Kidney (tissue), 13 donors: ENCODE measurements at regions not wholly inside any gene's neighbourhood (a gene's known extent, or its start where the extent isn't known, plus 50 kb on each side); places are given as distances from the start of the nearest gene placed in this dataset.
A peak's percentile ranks its signal among the peaks of the same experiment; 100 is the strongest.

Experiments
- DNase-seq, 5 donors: peaks; one replicate each; pipeline ENCODE4 v3.0.0-alpha.2; 2013 to 2020
- FAIRE-seq: peaks from 2 replicates; lab custom pipeline; 2012; peaks lifted over from hg19 to GRCh38; lab: Jason Lieb, UNC
- H3K27ac ChIP-seq, 2 donors: one replicate each; pipeline ENCODE4 v1.7.0; 2013; ENCODE audit warnings: low read depth in 2 of 2, low read length in 2 of 2, inconsistent platforms in 1 of 2
- H3K27me3 ChIP-seq: one replicate; pipeline ENCODE4 v1.7.1; 2013; ENCODE audit warnings: low read length, inconsistent platforms; ENCODE audit not compliant: control insufficient read depth, insufficient read depth
- H3K36me3 ChIP-seq, 3 donors: one replicate each; pipeline versions ENCODE4 v1.7.0 to v1.7.1; 2013; ENCODE audit warnings: low read length in 3 of 3, control low read depth in 1 of 3, inconsistent platforms in 1 of 3; ENCODE audit not compliant: insufficient read depth in 3 of 3, control insufficient read depth in 2 of 3
- H3K4me1 ChIP-seq, 3 donors: one replicate each; pipeline versions ENCODE4 v1.7.0 to v1.7.1; 2013; ENCODE audit warnings: low read length in 3 of 3, inconsistent platforms in 1 of 3, low read depth in 1 of 3; ENCODE audit not compliant: control insufficient read depth in 2 of 3, insufficient read depth in 2 of 3
- H3K4me3 ChIP-seq, 3 donors: one replicate each; pipeline versions ENCODE4 v1.7.0 to v1.8.1; 2013; ENCODE audit warnings: low read length in 3 of 3, control low read depth in 1 of 3, inconsistent platforms in 1 of 3
- H3K9ac ChIP-seq, 3 donors: one replicate each; pipeline versions ENCODE4 v1.7.0 to v1.7.1; 2013; ENCODE audit warnings: low read length in 3 of 3, control low read depth in 1 of 3, inconsistent platforms in 1 of 3
- H3K9me3 ChIP-seq, 3 donors: one replicate each; pipeline versions ENCODE4 v1.7.0 to v1.7.1; 2013; ENCODE audit warnings: low read length in 3 of 3, control low read depth in 1 of 3, inconsistent platforms in 1 of 3; ENCODE audit not compliant: control insufficient read depth in 2 of 3, insufficient read depth in 1 of 3
- intact Hi-C: fragments of 100-400 bp; cut with DNase I; formaldehyde crosslinking; loops from one replicate; pipeline ENCODE4 v1.11.1; 2022
- TF ChIP-seq, protein P1 (sequence below): IDR thresholded peaks from 3 replicates; pipeline ENCODE4 v1.5.1; 2012; ENCODE audit warnings: mild to moderate bottlenecking, moderate library complexity, borderline replicate concordance; ENCODE audit not compliant: insufficient read depth; ENCODE audit errors: extremely low read depth
- donor health status: control.
- donor health status: control.
- donor health status: control.
- donor health status: control.
- donor health status: control.
- donor health status: DM: yes; HTN: yes; CAD: no.
- donor health status: Normal renal cell carcinoma (clear cell type).

- H3K4me3 ChIP-seq: no peak overlapping the region
- intact Hi-C loops: no loop called here
- FAIRE-seq (no peak), DNase-seq (peak in 1 of 5 donors; percentile 29)
- no peak overlapping the region for H3K27ac ChIP-seq
- TF ChIP-seq, protein P1, sequence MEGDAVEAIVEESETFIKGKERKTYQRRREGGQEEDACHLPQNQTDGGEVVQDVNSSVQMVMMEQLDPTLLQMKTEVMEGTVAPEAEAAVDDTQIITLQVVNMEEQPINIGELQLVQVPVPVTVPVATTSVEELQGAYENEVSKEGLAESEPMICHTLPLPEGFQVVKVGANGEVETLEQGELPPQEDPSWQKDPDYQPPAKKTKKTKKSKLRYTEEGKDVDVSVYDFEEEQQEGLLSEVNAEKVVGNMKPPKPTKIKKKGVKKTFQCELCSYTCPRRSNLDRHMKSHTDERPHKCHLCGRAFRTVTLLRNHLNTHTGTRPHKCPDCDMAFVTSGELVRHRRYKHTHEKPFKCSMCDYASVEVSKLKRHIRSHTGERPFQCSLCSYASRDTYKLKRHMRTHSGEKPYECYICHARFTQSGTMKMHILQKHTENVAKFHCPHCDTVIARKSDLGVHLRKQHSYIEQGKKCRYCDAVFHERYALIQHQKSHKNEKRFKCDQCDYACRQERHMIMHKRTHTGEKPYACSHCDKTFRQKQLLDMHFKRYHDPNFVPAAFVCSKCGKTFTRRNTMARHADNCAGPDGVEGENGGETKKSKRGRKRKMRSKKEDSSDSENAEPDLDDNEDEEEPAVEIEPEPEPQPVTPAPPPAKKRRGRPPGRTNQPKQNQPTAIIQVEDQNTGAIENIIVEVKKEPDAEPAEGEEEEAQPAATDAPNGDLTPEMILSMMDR: no peak
- H3K4me1 ChIP-seq: peaks cover 0 to 5% (median 0%) of the 10 kb centered on the region in 3 donors
- no peak overlapping the region for H3K9ac ChIP-seq
- no peaks in the 10 kb centered on the region for H3K27me3 ChIP-seq
- no peaks in the 10 kb centered on the region for H3K36me3 ChIP-seq
- H3K9me3 ChIP-seq: no peaks in the 10 kb centered on the region
Measured at GRCh38 chr10:128739930-128740329, 613.7 kb upstream of the MKI67 start.

DNA sequence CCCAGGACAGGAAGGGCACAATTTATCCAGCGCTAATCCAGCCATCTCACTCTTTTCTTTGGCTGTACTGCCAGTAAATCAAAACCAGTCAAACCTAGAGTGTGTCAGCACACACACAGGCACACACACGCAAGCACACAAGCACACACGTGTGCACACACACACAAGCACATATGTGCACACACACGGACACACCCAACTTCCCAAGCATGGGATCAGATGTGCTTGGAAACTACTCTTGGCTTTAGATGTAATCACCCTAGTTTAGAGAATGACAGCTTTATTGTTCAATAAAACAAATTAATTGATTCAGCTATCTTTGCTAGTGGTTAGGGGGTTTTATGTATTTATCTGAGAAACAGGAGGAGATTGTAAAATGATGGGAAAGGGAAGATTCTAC, 615.0 kb upstream of the MKI67 start:
- H3K27me3 ChIP-seq: no peaks in the 10 kb centered on the region
- H3K27ac ChIP-seq: no peak overlapping the region
- H3K9me3 ChIP-seq: no peaks in the 10 kb centered on the region
- peak in 1 of 5 donors; percentile 35 for DNase-seq
- H3K4me1 ChIP-seq: peaks cover 0 to 5% (median 0%) of the 10 kb centered on the region in 3 donors
- no peak overlapping the region for H3K9ac ChIP-seq
- no peaks in the 10 kb centered on the region for H3K36me3 ChIP-seq
- intact Hi-C loops: no loop called here
- H3K4me3 ChIP-seq: no peak overlapping the region
- no peak for FAIRE-seq
- TF ChIP-seq, protein P1: no peak

DNA sequence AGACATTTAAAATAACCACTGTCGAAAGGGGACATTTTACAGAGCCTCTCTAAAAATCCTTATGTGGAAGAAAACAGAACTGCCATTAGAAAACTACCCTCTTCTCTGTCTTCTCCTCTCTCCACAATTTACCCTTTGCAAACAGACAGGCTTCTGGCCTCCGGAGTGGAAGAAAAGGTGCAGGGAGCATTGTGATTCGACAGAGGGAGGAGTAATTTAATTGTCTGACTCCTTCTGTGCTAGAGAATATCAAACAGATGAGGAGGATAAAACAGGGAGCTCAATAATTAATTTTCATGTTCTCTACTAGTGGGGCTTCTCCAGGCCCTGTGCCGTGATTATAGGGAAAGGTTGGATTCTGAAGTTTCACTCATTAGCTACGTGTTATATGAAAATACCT, 615.5 kb upstream of the MKI67 start:
- no peak overlapping the region for H3K27ac ChIP-seq
- H3K27me3 ChIP-seq: no peaks in the 10 kb centered on the region
- peaks cover 0 to 5% (median 0%) of the 10 kb centered on the region in 3 donors for H3K4me1 ChIP-seq
- TF ChIP-seq, protein P1: no peak
- FAIRE-seq (no peak), DNase-seq (no peak)
- no peaks in the 10 kb centered on the region for H3K9me3 ChIP-seq
- H3K9ac ChIP-seq: no peak overlapping the region
- no peak overlapping the region for H3K4me3 ChIP-seq
- intact Hi-C loops: no loop called here
- H3K36me3 ChIP-seq: no peaks in the 10 kb centered on the region

DNA sequence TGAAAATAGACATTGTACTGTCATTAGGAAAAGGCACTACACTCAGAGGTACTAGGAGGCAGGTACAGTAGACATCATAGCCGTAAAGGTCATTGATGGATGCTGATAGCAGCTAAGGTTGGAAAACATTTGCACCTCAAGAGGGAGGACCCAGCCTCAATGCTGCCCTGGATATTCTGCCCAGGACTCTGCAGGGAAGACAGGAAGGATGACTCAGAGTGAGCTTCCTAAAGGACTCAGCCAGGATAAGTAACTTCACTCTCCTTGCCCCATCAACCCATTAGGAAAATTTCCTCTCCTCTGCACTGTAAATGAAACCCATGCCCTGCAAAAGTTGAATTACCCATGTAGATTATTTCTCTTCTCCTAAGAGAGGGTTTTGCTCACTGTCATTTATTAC, 617.9 kb upstream of the MKI67 start:
- Histone ChIP-seq H3K27ac (no peak overlapping the region), H3K4me3 (no peak overlapping the region), H3K9me3 (no peaks in the 10 kb centered on the region), H3K27me3 (no peaks in the 10 kb centered on the region), H3K36me3 (no peaks in the 10 kb centered on the region), H3K4me1 (peaks cover 0 to 5% (median 0%) of the 10 kb centered on the region in 3 donors), H3K9ac (no peak overlapping the region)
- intact Hi-C loops: no loop called here
- DNase-seq: no peak
- TF ChIP-seq, protein P1: no peak
- FAIRE-seq: no peak
